GM23338 (cell line): ENCODE measurements at regions not wholly inside any gene's neighbourhood (a gene's known extent, or its start where the extent isn't known, plus 50 kb on each side); places are given as distances from the start of the nearest gene placed in this dataset.

ENCODE experiments used
- ATAC-seq: fragments of 200-7000 bp; cut with Tn5 transposase; 3 replicates; pipeline ENCODE4 v1.9.1; 2020
- DNase-seq: peaks from one replicate; pipeline ENCODE4 v3.0.0-alpha.2; 2015; ENCODE audit warnings: low spot score
- H2AFZ ChIP-seq: fragments of 200-600 bp; sonication (generic); 2 replicates; pipeline ENCODE4 v1.8.0; 2016; ENCODE audit warnings: antibody characterized with exemption, mild to moderate bottlenecking, moderate library complexity
- H3F3A ChIP-seq: fragments of 200-600 bp; sonication (generic); replicated peaks from 2 replicates; pipeline ENCODE4 v1.8.0; 2017; ENCODE audit warnings: antibody characterized with exemption, mixed run types, low read depth
- H3K27ac ChIP-seq: fragments of 200-600 bp; sonication (generic); 2 replicates; pipeline ENCODE4 v1.6.1; 2016; ENCODE audit warnings: low read depth
- H3K27me3 ChIP-seq: fragments of 200-600 bp; sonication (generic); 2 replicates; pipeline ENCODE4 v1.8.0; 2016; ENCODE audit warnings: mild to moderate bottlenecking, mixed run types, moderate library complexity; ENCODE audit not compliant: insufficient read depth
- H3K36me3 ChIP-seq: fragments of 200-600 bp; sonication (generic); 2 replicates; pipeline ENCODE4 v1.8.0; 2016; ENCODE audit warnings: mild to moderate bottlenecking; ENCODE audit not compliant: insufficient read depth
- H3K4me1 ChIP-seq: fragments of 200-600 bp; sonication (generic); 2 replicates; pipeline ENCODE4 v1.8.0; 2016; ENCODE audit warnings: mild to moderate bottlenecking, moderate library complexity; ENCODE audit not compliant: insufficient read depth
- H3K4me2 ChIP-seq: fragments of 200-600 bp; sonication (generic); 2 replicates; pipeline ENCODE4 v1.7.1; 2017; ENCODE audit warnings: mixed run types
- H3K4me3 ChIP-seq: fragments of 200-600 bp; sonication (generic); 2 replicates; pipeline ENCODE4 v1.6.1; 2016; ENCODE audit warnings: mixed run types
- H3K79me2 ChIP-seq: fragments of 200-600 bp; sonication (generic); replicated peaks from 2 replicates; pipeline ENCODE4 v1.8.0; 2017; ENCODE audit warnings: mild to moderate bottlenecking; ENCODE audit not compliant: insufficient read depth
- H3K9me2 ChIP-seq: fragments of 200-600 bp; sonication (generic); 2 replicates; pipeline ENCODE4 v1.8.0; 2017; ENCODE audit not compliant: insufficient read depth
- H4K20me1 ChIP-seq: fragments of 200-600 bp; sonication (generic); replicated peaks from 2 replicates; pipeline ENCODE4 v1.8.0; 2017; ENCODE audit warnings: mild to moderate bottlenecking; ENCODE audit not compliant: insufficient read depth
- H3K27ac Mint-ChIP-seq: 2 replicates; pipeline ENCODE4 v1.8.0; 2020; ENCODE audit warnings: inconsistent platforms, mild to moderate bottlenecking, moderate library complexity, mixed read lengths
- H3K27me3 Mint-ChIP-seq: 3 replicates; pipeline ENCODE4 v1.8.0; 2022; ENCODE audit warnings: low read depth, mild to moderate bottlenecking, moderate library complexity, mixed read lengths, inconsistent platforms; ENCODE audit not compliant: insufficient read depth, poor library complexity
- H3K36me3 Mint-ChIP-seq: 3 replicates; pipeline ENCODE4 v1.8.0; 2021; ENCODE audit warnings: low read depth, mild to moderate bottlenecking, inconsistent platforms, moderate library complexity, mixed read lengths
- H3K4me1 Mint-ChIP-seq: 3 replicates; pipeline ENCODE4 v1.8.0; 2020; ENCODE audit warnings: mild to moderate bottlenecking, inconsistent platforms, mixed read lengths
- H3K4me3 Mint-ChIP-seq: 3 replicates; pipeline ENCODE4 v1.8.0; 2021; ENCODE audit warnings: moderate library complexity, mild to moderate bottlenecking, inconsistent platforms, mixed read lengths
- H3K9me3 Mint-ChIP-seq: 3 replicates; pipeline ENCODE4 v1.8.0; 2020; ENCODE audit warnings: moderate library complexity, mild to moderate bottlenecking, inconsistent platforms, mixed read lengths
- CREB1 ChIP-seq: fragments of 250-450 bp; sonication (Bioruptor Pico); IDR thresholded peaks from 2 replicates; pipeline ENCODE4 v1.5.0; 2020; ENCODE audit warnings: low read depth, mild to moderate bottlenecking, moderate library complexity
- CTCF ChIP-seq, 2 experiments: fragments of 200-600 bp in 1 of 2; sonication (generic) in 1 of 2; conservative IDR thresholded peaks; 2 replicates each; pipeline versions ENCODE4 v1.5.1 to v1.6.1; 2016 to 2017; ENCODE audit warnings: antibody characterized with exemption in 2 of 2, low read depth in 2 of 2, mild to moderate bottlenecking in 2 of 2, moderate library complexity in 1 of 2
- ETS1 ChIP-seq: IDR thresholded peaks from 2 replicates; pipeline ENCODE4 v1.6.1; 2016; ENCODE audit warnings: antibody characterized with exemption
- EZH2 ChIP-seq: fragments of 200-600 bp; sonication (generic); IDR thresholded peaks from one replicate; pipeline ENCODE4 v1.8.0; 2017; ENCODE audit warnings: antibody characterized with exemption, mild to moderate bottlenecking, low read depth; ENCODE audit not compliant: unreplicated experiment
- EZH2phosphoT487 ChIP-seq: fragments of 200-600 bp; sonication (generic); IDR thresholded peaks from one replicate; pipeline ENCODE4 v1.8.1; 2018; ENCODE audit warnings: antibody characterized with exemption; ENCODE audit not compliant: unreplicated experiment
- JUNB ChIP-seq: IDR thresholded peaks from one replicate; pipeline ENCODE4 v1.6.1; 2016; ENCODE audit warnings: antibody characterized with exemption; ENCODE audit not compliant: unreplicated experiment
- NANOG ChIP-seq: IDR thresholded peaks from 2 replicates; pipeline ENCODE4 v1.6.1; 2016; ENCODE audit warnings: antibody characterized with exemption, borderline replicate concordance
- POLR2AphosphoS5 ChIP-seq: IDR thresholded peaks from 2 replicates; pipeline ENCODE4 v1.6.1; 2016; ENCODE audit warnings: antibody characterized with exemption, low read depth
- REST ChIP-seq: IDR thresholded peaks from one replicate; pipeline ENCODE4 v1.6.1; 2018; ENCODE audit warnings: antibody characterized with exemption; ENCODE audit not compliant: unreplicated experiment
- STAT1 ChIP-seq: IDR thresholded peaks from one replicate; pipeline ENCODE4 v1.6.1; 2016; ENCODE audit warnings: antibody characterized with exemption; ENCODE audit not compliant: unreplicated experiment
- ZNF114 ChIP-seq: fragments of 250-450 bp; sonication (Bioruptor Pico); IDR thresholded peaks from 2 replicates; pipeline ENCODE4 v1.5.0; 2020; ENCODE audit warnings: mild to moderate bottlenecking, moderate library complexity
- ZNF331 ChIP-seq: fragments of 250-450 bp; sonication (Bioruptor Pico); IDR thresholded peaks from 2 replicates; pipeline ENCODE4 v1.5.0; 2020; ENCODE audit warnings: low read depth, mild to moderate bottlenecking, moderate library complexity
- ZNF462 ChIP-seq: fragments of 250-450 bp; sonication (Bioruptor Pico); IDR thresholded peaks from 2 replicates; pipeline ENCODE4 v1.5.0; 2020; ENCODE audit warnings: mild to moderate bottlenecking, moderate library complexity

- peaks cover 12% of the 10 kb centered on the region for H3K36me3 ChIP-seq
- H3K9me2 ChIP-seq, result no peaks in the 10 kb centered on the region
- H3K27ac Mint-ChIP-seq, result no peak overlapping the region
- peaks cover 36% of the 10 kb centered on the region for H3K36me3 Mint-ChIP-seq
- no peaks in the 10 kb centered on the region for H4K20me1 ChIP-seq
- peaks cover under 1% of the 10 kb centered on the region; the same call in 2 of the 3 replicates for H3K9me3 Mint-ChIP-seq
- H3K27me3 ChIP-seq, result no peaks in the 10 kb centered on the region
- no peak overlapping the region for H3K4me2 ChIP-seq
- H3K4me3 ChIP-seq, result no peak overlapping the region
- ATAC-seq (no peak), DNase-seq (no peak)
- H2AFZ ChIP-seq, result no peak overlapping the region
- no peak overlapping the region for H3K4me3 Mint-ChIP-seq
- peaks cover 26% of the 10 kb centered on the region for H3K27me3 Mint-ChIP-seq
- peaks cover 1% of the 10 kb centered on the region; the same call in 1 of the 2 replicates for H3K79me2 ChIP-seq
- H3F3A ChIP-seq, result peaks cover 18% of the 10 kb centered on the region; the same call in 1 of the 2 replicates
- peaks cover 15% of the 10 kb centered on the region for H3K4me1 ChIP-seq
- H3K27ac ChIP-seq, result no peak overlapping the region
- TF ChIP-seq EZH2phosphoT487 (no peak), ZNF462 (CRISPR knock-in tag) (no peak), JUNB (no peak), ETS1 (no peak), EZH2 (no peak), NANOG (no peak), POLR2AphosphoS5 (no peak), ZNF331 (CRISPR knock-in tag) (no peak), ZNF114 (CRISPR knock-in tag) (no peak), STAT1 (no peak), CREB1 (no peak), CTCF (conservative IDR thresholded peaks at IDR 0.05; ENCODE audit: low read depth in 2 of 2) (no peak), REST (no peak)
- H3K4me1 Mint-ChIP-seq, result peaks cover 25% of the 10 kb centered on the region
Observed at GRCh38 chr12:59316938-59317337, 278.9 kb upstream of the SLC16A7 start.
